Lower leg skin (tissue), 4 donors: ENCODE measurements at regions not wholly inside any gene's neighbourhood (a gene's known extent, or its start where the extent isn't known, plus 50 kb on each side); places are given as distances from the start of the nearest gene placed in this dataset.
"Not testable (repeated sequence)": the region's sequence is repeated elsewhere in the genome, so short reads cannot be mapped to it uniquely, and the experiment has no call there.

Experiments used
- DNase-seq, 2 donors: peaks; one replicate each; pipeline ENCODE4 v3.0.0-alpha.2; 2019; ENCODE audit warnings: low spot score in 2 of 2
- H3K4me3 ChIP-seq: fragments of 200-600 bp; sonication (generic); 2 replicates; pipeline ENCODE4 v1.5.1; 2017; ENCODE audit warnings: mild to moderate bottlenecking, low read depth; ENCODE audit not compliant: poor library complexity, severe bottlenecking
- POLR2A ChIP-seq, 2 donors: fragments of 450-650 bp; IDR thresholded peaks; one replicate each; pipeline ENCODE4 v1.6.1; 2016 to 2017; ENCODE audit warnings: antibody characterized with exemption in 2 of 2, mild to moderate bottlenecking in 1 of 2, moderate library complexity in 1 of 2
- WGBS, 2 donors: methylation state at CpG; one replicate each; pipeline ENCODE4 v1.1.5; 2018; 5-methylcytosine and 5-hydroxymethylcytosine counted together
- intact Hi-C: fragments of 100-400 bp; cut with DNase I; formaldehyde crosslinking; loops from one replicate; pipeline ENCODE4 v1.15.0; 2023; ENCODE audit warnings: low total_unique reads
- TF ChIP-seq, protein P1 (sequence below), 3 donors: fragments of 450-650 bp; IDR thresholded peaks; one replicate each; pipeline ENCODE4 v1.5.1; 2016; ENCODE audit warnings: antibody characterized with exemption in 3 of 3, mild to moderate bottlenecking in 3 of 3, moderate library complexity in 2 of 3

DNA sequence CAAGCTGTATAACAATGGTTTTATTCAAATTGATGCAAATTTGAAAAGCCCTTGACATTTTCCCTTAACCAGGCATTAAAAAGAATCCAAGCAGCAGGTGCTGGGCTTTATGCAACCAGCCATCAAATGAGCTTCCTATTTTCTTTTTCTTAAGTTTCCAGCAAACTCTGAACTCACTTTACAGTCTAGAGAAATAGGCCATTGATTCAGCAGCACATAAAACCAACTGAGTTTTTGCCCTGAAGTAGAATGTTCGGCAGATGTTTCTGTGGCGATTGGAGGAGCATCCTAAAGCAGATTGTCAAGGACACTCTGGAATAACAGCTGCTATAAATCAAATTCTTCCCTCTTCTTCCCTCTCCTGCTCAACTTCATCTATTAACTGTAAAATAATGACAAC is 582.8 kb upstream of the CPEB2 start:
- DNase-seq = no peak
- no peak for TF ChIP-seq POLR2A (IDR thresholded peaks at IDR 0.05)
- TF ChIP-seq, protein P1, sequence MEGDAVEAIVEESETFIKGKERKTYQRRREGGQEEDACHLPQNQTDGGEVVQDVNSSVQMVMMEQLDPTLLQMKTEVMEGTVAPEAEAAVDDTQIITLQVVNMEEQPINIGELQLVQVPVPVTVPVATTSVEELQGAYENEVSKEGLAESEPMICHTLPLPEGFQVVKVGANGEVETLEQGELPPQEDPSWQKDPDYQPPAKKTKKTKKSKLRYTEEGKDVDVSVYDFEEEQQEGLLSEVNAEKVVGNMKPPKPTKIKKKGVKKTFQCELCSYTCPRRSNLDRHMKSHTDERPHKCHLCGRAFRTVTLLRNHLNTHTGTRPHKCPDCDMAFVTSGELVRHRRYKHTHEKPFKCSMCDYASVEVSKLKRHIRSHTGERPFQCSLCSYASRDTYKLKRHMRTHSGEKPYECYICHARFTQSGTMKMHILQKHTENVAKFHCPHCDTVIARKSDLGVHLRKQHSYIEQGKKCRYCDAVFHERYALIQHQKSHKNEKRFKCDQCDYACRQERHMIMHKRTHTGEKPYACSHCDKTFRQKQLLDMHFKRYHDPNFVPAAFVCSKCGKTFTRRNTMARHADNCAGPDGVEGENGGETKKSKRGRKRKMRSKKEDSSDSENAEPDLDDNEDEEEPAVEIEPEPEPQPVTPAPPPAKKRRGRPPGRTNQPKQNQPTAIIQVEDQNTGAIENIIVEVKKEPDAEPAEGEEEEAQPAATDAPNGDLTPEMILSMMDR (IDR thresholded peaks at IDR 0.05) = no peak
- intact Hi-C loops = no loop called here
- no peak overlapping the region for H3K4me3 ChIP-seq
- WGBS, 2 donors = 38 to 63% methylated on average over 2 of the region's 2 CpGs

DNA sequence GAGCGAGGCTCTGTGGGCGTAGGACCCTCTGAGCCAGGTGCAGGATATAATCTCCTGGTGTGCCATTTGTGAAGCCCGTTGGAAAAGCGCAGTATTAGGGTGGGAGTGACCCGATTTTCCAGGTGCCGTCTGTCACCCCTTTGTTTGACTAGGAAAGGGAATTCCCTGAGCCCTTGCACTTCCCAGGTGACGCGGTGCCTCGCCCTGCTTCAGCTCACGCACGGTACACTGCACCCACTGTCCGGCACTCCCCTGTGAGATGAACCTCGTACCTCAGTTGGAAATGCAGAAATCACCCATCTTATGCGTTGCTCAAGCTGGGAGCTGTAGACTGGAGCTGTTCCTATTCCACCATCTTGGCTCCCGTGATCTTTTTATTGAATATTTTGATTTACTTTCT is 576.0 kb upstream of the CPEB2 start:
- intact Hi-C loops, DNase-seq, H3K4me3 ChIP-seq: not testable (repeated sequence)
- 94% methylated on average over 15 of the region's 15 CpGs for WGBS, 2 donors

DNA sequence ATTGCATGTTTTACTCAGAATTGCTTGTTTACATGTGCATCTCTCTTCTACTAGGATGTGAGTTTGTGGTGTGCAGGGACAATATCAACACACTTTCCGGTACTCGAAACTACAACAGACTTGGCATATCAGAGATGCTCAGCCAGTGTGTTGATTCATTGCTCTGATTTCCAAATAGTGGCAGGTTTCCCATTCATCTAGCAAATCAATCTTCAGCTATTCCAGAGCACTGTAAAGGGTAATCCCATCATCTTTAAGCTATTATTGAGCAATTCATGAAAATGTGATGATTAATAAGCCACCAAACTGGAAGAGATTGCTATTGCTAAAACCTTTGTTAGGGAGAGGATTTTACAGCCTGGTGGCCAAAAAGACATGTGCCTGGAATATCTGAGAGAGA is 574.2 kb upstream of the CPEB2 start:
- intact Hi-C loops = no loop called here
- no peak for DNase-seq
- H3K4me3 ChIP-seq = no peak overlapping the region
- WGBS, 2 donors = 40 to 48% methylated on average over 2 of the region's 2 CpGs
- TF ChIP-seq, protein P1 (IDR thresholded peaks at IDR 0.05) = no peak
- no peak for TF ChIP-seq POLR2A (IDR thresholded peaks at IDR 0.05)

DNA sequence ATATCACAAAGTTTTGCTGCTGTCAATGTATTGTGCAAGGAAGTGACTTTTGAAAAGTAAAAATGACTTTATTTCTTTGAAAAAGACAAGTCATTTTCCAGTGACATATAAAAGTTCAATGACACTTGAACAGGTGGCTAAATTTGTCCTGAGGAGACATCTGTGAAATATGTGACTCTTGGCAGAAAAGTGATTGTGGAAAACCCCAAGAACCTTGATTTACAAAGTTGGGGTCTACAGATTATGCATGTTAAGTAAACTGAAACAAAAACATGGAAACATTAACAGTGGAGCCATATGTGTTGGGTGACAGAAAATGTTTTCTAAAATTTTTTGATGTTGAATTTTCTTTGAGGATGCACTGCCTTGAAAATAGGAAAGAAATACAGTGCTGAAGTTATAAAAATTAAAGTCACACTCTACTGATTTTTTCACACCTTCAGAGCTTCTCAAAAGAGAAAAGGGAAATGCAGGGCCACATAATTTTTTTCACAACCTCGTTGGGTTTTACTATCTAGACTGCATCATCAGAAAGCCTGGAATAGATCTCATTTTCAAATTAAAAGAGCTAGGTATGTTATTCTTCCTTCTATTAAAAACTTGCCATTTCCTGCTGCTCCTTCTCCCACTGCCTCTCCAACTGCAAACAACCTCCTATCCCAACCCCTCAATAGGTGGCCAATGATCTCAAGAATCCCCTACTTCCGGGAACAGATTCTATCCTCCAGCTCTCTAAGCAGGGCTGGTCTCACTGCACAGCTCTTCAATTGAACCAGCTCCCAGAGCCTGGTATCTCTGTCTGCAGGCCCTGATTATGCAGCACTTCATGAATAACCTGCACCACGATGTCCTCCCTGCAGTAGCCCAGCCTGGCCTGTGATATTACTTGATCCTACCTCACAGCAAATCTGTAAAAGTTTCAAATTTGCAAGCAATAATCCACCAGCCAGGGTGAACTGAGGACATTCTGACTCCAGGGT is 570.8 kb upstream of the CPEB2 start:
- WGBS, 2 donors = 42 to 46% methylated on average over 3 of the region's 3 CpGs
- no peak overlapping the region for H3K4me3 ChIP-seq
- intact Hi-C loops = no loop called here
- TF ChIP-seq, protein P1 (IDR thresholded peaks at IDR 0.05) = no peak
- no peak for TF ChIP-seq POLR2A (IDR thresholded peaks at IDR 0.05)
- no peak for DNase-seq

DNA sequence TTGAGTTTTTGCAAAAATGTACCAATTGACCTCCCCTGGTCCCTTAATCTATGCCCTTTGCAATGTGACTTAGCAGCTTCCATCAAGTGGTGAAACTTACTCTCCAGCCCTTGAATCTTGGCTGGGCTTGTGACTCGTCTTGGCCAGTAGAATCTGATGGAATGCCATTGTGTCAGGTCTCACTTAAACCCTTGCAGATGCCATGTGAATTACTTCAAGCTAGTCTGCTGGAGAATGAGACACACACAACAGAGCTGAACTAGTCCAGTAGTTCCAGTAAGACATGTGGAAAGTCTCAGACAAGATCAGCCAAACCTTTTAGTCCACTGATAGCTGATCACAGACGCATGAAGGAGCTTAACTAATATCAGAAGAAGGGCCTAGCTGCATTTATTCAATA is 567.8 kb upstream of the CPEB2 start:
- WGBS, 2 donors = 28 to 58% methylated on average over 2 of the region's 2 CpGs
- TF ChIP-seq, protein P1 (IDR thresholded peaks at IDR 0.05) = no peak
- no peak for TF ChIP-seq POLR2A (IDR thresholded peaks at IDR 0.05)
- intact Hi-C loops = no loop called here

DNA sequence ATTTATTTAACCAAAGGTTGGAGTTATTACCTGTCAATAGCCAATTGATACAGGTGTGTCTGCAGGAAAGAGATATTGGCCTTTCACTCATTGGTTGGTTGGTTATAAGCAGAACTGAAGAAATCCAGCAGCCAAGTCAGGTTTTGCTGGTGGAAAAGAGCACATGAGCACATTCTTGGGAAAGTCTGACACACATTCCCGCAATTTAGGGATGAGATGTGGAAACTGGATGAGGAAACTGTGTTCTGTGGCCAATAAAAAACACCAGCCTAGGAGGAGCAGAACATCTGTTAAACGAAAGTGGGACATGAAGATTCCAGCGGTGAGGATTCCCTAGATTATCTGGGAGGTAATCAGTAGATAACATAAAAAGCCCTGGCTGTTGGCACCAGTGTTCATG is 567.4 kb upstream of the CPEB2 start:
- no peak overlapping the region for H3K4me3 ChIP-seq
- WGBS, 2 donors = 65 to 78% methylated on average over 2 of the region's 3 CpGs
- no peak for DNase-seq
- TF ChIP-seq POLR2A (IDR thresholded peaks at IDR 0.05) = no peak
- TF ChIP-seq, protein P1 (IDR thresholded peaks at IDR 0.05) = no peak
- intact Hi-C loops = no loop called here

More for the DNA sequence above, 567.8 kb upstream of the CPEB2 start:
- H3K4me3 ChIP-seq = no peak overlapping the region
- no peak for DNase-seq
